Osteocyte (in vitro differentiated cells): ENCODE measurements at regions not wholly inside any gene's neighbourhood (a gene's known extent, or its start where the extent isn't known, plus 50 kb on each side); places are given as distances from the start of the nearest gene placed in this dataset.

Experiments
- DNase-seq: peaks from one replicate; pipeline ENCODE4 v3.0.0; 2021; ENCODE audit warnings: mixed read lengths; ENCODE audit not compliant: unreplicated experiment; ENCODE audit errors: extremely low spot score
- H3K27ac Mint-ChIP-seq: one replicate; pipeline ENCODE4 v1.8.0; 2021; ENCODE audit warnings: mild to moderate bottlenecking, mixed read lengths; ENCODE audit not compliant: unreplicated experiment
- H3K27me3 Mint-ChIP-seq: one replicate; pipeline ENCODE4 v1.8.0; 2021; ENCODE audit warnings: mixed read lengths; ENCODE audit not compliant: unreplicated experiment
- H3K36me3 Mint-ChIP-seq: one replicate; pipeline ENCODE4 v1.8.0; 2021; ENCODE audit warnings: mixed read lengths; ENCODE audit not compliant: unreplicated experiment
- H3K4me1 Mint-ChIP-seq: one replicate; pipeline ENCODE4 v1.8.0; 2021; ENCODE audit warnings: mixed read lengths; ENCODE audit not compliant: unreplicated experiment
- H3K4me3 Mint-ChIP-seq: one replicate; pipeline ENCODE4 v1.8.0; 2021; ENCODE audit warnings: mild to moderate bottlenecking, moderate library complexity, mixed read lengths; ENCODE audit not compliant: unreplicated experiment
- H3K9me3 Mint-ChIP-seq: one replicate; pipeline ENCODE4 v1.8.0; 2021; ENCODE audit warnings: mixed read lengths; ENCODE audit not compliant: unreplicated experiment
- TF ChIP-seq, protein P1 (sequence below): fragments of 200-600 bp; sonication (generic); IDR thresholded peaks from 2 replicates; pipeline ENCODE4 v1.5.0; 2021; ENCODE audit warnings: antibody characterized with exemption, mild to moderate bottlenecking, moderate library complexity

DNA sequence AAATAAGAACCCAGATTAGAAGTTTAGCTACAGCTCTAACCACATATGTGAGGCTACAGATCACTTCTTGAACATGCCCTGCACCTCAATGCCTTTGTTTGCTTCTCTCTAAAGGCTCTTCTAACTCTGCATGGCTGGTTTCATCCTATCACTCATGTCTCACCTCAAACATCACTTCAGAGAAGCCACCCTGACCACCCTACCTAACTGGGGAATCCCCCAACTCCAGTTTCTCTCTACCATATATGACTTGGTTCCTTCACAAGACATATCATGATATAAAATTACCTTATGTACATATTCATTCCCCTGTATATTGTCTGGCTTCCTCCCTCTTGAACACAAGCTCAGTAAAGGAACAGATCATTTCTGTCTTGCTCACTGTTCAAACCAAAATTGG lies 250.2 kb upstream of the GRIP1 start:
- DNase-seq = no peak
- Mint-ChIP-seq H3K4me1 (peaks cover 11% of the 10 kb centered on the region), H3K36me3 (no peaks in the 10 kb centered on the region), H3K27ac (no peak overlapping the region), H3K9me3 (no peaks in the 10 kb centered on the region), H3K27me3 (no peaks in the 10 kb centered on the region), H3K4me3 (no peak overlapping the region)
- TF ChIP-seq, protein P1, sequence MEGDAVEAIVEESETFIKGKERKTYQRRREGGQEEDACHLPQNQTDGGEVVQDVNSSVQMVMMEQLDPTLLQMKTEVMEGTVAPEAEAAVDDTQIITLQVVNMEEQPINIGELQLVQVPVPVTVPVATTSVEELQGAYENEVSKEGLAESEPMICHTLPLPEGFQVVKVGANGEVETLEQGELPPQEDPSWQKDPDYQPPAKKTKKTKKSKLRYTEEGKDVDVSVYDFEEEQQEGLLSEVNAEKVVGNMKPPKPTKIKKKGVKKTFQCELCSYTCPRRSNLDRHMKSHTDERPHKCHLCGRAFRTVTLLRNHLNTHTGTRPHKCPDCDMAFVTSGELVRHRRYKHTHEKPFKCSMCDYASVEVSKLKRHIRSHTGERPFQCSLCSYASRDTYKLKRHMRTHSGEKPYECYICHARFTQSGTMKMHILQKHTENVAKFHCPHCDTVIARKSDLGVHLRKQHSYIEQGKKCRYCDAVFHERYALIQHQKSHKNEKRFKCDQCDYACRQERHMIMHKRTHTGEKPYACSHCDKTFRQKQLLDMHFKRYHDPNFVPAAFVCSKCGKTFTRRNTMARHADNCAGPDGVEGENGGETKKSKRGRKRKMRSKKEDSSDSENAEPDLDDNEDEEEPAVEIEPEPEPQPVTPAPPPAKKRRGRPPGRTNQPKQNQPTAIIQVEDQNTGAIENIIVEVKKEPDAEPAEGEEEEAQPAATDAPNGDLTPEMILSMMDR = no peak

DNA sequence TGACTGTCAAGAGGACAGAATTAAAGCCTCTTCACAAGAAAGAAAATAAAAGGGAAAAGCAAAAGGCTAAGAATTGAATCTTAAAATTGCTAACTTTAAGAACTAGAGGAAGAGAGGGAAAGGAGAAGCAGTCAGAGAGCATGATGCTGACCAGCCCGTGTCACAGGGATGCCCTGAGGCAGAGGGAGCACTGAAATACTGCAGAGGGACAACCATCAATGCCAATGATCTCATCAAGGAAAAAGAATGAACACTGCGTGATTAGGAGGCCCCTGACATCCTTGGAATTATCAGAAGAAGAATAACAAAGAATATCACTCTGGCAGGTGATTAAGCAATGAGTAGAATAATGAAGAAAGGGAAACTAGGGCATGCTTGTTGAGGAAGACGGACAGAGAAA lies 252.2 kb upstream of the GRIP1 start:
- Mint-ChIP-seq H3K36me3 (no peaks in the 10 kb centered on the region), H3K4me1 (peaks cover 15% of the 10 kb centered on the region), H3K4me3 (no peak overlapping the region), H3K9me3 (no peaks in the 10 kb centered on the region), H3K27ac (no peak overlapping the region), H3K27me3 (no peaks in the 10 kb centered on the region)
- TF ChIP-seq, protein P1 = no peak
- DNase-seq = no peak

DNA sequence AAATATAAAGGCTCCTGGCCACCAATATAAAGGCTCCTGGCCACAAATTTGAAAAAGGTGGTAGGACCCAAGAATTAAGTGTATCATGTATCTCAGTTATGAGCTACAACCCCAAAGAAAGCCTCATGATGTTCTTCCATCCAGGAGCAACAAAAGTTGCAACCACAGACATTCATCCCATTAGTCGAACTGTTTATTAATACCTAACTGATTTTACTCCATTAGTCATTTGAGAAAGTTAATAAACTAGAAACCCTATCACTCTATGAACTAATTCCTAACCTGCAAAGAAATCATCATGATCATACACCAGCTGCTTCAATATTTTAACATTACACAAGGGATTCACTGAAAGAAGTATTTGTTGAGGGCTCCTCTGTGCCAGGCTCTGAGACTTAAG lies 253.2 kb upstream of the GRIP1 start:
- Mint-ChIP-seq H3K4me3 (no peak overlapping the region), H3K27me3 (no peaks in the 10 kb centered on the region), H3K27ac (no peak overlapping the region), H3K4me1 (peaks cover 15% of the 10 kb centered on the region), H3K36me3 (no peaks in the 10 kb centered on the region), H3K9me3 (no peaks in the 10 kb centered on the region)
- TF ChIP-seq, protein P1 = no peak
- DNase-seq = no peak

DNA sequence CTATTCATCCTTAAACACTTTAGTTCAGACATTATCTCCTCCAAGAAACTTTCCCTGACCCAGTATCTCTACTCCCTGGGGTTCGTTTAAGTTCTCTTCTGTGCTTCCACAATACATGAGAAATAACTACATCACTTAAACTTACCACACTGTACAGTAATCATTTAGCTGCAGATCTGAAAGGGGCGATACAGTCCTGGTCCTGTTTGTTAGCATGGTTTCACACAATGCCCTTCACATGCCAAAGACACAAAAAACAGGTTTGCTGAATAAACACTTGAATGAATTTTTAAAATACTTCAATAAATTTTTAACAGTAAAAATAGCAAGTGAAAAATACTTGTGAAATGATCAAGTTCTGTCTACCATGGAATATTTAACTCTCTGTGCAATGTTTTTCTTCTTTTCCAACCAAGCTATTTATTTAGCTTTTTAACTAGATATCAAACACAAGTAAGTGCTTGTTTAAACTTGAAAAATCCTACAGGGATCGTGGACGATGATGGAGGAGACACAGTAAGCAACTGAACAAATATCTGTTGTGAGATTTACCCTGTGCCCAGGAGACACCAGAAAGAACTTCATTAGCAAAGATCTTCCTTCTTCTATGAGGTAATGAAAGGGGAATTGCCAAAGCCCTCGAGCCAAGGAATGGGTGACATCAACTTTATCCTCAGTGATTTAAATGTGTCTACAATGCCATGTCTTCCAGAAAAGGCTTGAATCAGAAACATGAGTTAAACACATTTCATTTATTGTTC lies 255.6 kb upstream of the GRIP1 start:
- Mint-ChIP-seq H3K9me3 (no peaks in the 10 kb centered on the region), H3K27ac (no peak overlapping the region), H3K4me1 (peaks cover 10% of the 10 kb centered on the region), H3K4me3 (no peak overlapping the region), H3K36me3 (no peaks in the 10 kb centered on the region), H3K27me3 (no peaks in the 10 kb centered on the region)
- TF ChIP-seq, protein P1 = no peak
- DNase-seq = no peak

DNA sequence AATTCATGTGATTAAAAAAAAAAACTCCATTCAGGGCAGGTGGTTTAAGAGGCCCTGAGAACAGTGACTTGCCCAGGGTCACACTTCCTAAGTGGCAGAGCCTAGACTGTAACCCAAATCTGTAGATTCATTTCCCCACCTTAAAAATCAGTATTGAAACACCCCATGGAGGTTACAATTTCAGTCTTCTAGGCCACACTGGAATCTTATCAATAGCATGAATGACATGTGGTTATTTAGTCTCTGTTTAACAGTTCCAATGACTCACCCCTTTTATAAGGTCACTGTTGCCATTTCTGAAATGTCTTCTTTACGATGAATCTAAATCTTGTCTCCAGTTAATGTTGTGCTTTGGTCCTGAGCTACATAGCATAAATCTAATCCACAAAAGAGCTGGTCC lies 262.3 kb upstream of the GRIP1 start:
- Mint-ChIP-seq H3K27me3 (no peaks in the 10 kb centered on the region), H3K4me3 (no peak overlapping the region), H3K9me3 (no peaks in the 10 kb centered on the region), H3K36me3 (no peaks in the 10 kb centered on the region), H3K4me1 (peaks cover 8% of the 10 kb centered on the region), H3K27ac (no peak overlapping the region)
- no peak for DNase-seq
- TF ChIP-seq, protein P1 = no peak
